ENCODE measurements at regions not wholly inside any gene's neighbourhood (a gene's known extent, or its start where the extent isn't known, plus 50 kb on each side); places are given as distances from the start of the nearest gene placed in this dataset.

DNA sequence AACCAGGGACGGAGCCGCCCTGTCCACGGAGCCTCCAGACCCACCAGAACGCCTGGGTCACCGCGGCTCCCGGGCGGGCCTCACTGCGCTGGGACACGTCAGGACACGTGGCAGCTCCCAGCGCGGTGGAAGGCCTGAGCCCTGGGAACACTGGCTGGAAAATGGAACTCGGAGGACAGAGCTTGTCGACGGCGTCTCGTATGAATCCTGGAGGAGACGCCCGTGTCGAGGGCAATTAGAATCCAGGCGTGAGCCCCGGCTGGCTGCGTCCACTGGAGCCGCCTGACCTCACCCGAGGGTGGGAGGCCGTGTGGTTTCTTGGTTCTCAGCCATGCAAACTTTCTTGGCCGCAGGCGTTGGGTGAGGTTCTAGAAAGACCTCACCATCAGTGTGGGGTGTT is 173.9 kb downstream of the LAT start:
- TF ChIP-seq, protein P1, sequence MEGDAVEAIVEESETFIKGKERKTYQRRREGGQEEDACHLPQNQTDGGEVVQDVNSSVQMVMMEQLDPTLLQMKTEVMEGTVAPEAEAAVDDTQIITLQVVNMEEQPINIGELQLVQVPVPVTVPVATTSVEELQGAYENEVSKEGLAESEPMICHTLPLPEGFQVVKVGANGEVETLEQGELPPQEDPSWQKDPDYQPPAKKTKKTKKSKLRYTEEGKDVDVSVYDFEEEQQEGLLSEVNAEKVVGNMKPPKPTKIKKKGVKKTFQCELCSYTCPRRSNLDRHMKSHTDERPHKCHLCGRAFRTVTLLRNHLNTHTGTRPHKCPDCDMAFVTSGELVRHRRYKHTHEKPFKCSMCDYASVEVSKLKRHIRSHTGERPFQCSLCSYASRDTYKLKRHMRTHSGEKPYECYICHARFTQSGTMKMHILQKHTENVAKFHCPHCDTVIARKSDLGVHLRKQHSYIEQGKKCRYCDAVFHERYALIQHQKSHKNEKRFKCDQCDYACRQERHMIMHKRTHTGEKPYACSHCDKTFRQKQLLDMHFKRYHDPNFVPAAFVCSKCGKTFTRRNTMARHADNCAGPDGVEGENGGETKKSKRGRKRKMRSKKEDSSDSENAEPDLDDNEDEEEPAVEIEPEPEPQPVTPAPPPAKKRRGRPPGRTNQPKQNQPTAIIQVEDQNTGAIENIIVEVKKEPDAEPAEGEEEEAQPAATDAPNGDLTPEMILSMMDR (IDR thresholded peaks at IDR 0.05; ENCODE audit: poor library complexity, severe bottlenecking) = no peak
- no peak for TF ChIP-seq TAF1 (IDR thresholded peaks at IDR 0.05; ENCODE audit: low read depth)
- no peak for TF ChIP-seq POLR2AphosphoS5 (IDR thresholded peaks at IDR 0.05)
- no peak for TF ChIP-seq EP300 (conservative IDR thresholded peaks at IDR 0.05; ENCODE audit: poor library complexity, severe bottlenecking)
